Heart left ventricle (tissue), 16 donors: ENCODE measurements at regions not wholly inside any gene's neighbourhood (a gene's known extent, or its start where the extent isn't known, plus 50 kb on each side); places are given as distances from the start of the nearest gene placed in this dataset.

ENCODE experiments used
- ATAC-seq, 4 donors: fragments of 200-7000 bp; cut with Tn5 transposase; one replicate each; pipeline ENCODE4 v1.9.1; 2020 to 2022; ENCODE audit warnings: moderate library complexity in 4 of 4, mild to moderate bottlenecking in 3 of 4, moderate number of reproducible peaks in 1 of 4
- DNase-seq, 5 donors: peaks; one replicate each; pipeline ENCODE4 v3.0.0-alpha.2; 2020
- H3K27ac ChIP-seq, 12 donors: fragments of 200-600 bp; sonication (generic) in 4 of 12; one replicate each; pipeline versions ENCODE4 v1.5.0 to v1.8.0; 2016 to 2022; ENCODE audit warnings: mild to moderate bottlenecking in 2 of 12
- H3K27me3 ChIP-seq, 9 donors: fragments of 200-600 bp; sonication (generic) in 2 of 9; one replicate each; pipeline versions ENCODE4 v1.5.1 to v1.8.0; 2016 to 2022; ENCODE audit warnings: mild to moderate bottlenecking in 3 of 9
- H3K36me3 ChIP-seq, 9 donors: fragments of 200-600 bp; sonication (generic) in 2 of 9; one replicate each; pipeline versions ENCODE4 v1.5.0 to v1.8.0; 2018 to 2022; ENCODE audit warnings: mild to moderate bottlenecking in 2 of 9
- H3K4me1 ChIP-seq, 12 donors: fragments of 200-600 bp; sonication (generic) in 4 of 12; one replicate each; pipeline versions ENCODE4 v1.5.0 to v1.8.0; 2016 to 2022; ENCODE audit warnings: mild to moderate bottlenecking in 3 of 12
- H3K4me3 ChIP-seq, 12 donors: fragments of 200-600 bp; sonication (generic) in 4 of 12; one replicate each; pipeline versions ENCODE4 v1.5.0 to v1.8.0; 2017 to 2022; ENCODE audit warnings: mild to moderate bottlenecking in 9 of 12, moderate library complexity in 4 of 12
- H3K9me3 ChIP-seq, 12 donors: fragments of 200-600 bp; sonication (generic) in 4 of 12; one replicate each; pipeline versions ENCODE4 v1.5.0 to v1.8.0; 2016 to 2022; ENCODE audit warnings: mild to moderate bottlenecking in 1 of 12
- POLR2A ChIP-seq, 2 donors: fragments of 450-650 bp; IDR thresholded peaks; one replicate each; pipeline ENCODE4 v1.6.1; 2017; ENCODE audit warnings: antibody characterized with exemption in 2 of 2, mild to moderate bottlenecking in 2 of 2, moderate library complexity in 2 of 2
- WGBS, 4 donors: extraction: QIAGEN DNeasy Blood & Tissue Kit in 2 of 4; methylation state at CpG; one replicate each; pipeline versions ENCODE4 v1.1.5 to v1.1.7; 2013 to 2018; 5-methylcytosine and 5-hydroxymethylcytosine counted together
- intact Hi-C, 10 donors: fragments of 100-400 bp; cut with DNase I; formaldehyde crosslinking; loops; one replicate each; pipeline versions ENCODE4 v1.11.1 to v1.14.2; 2022
- TF ChIP-seq, protein P1 (sequence below), 12 donors: fragments of 200-600 bp; sonication (generic) in 4 of 12; IDR thresholded peaks; one replicate each; pipeline versions ENCODE4 v1.5.0 to v1.8.0; 2018 to 2022; ENCODE audit warnings: antibody characterized with exemption in 12 of 12, mild to moderate bottlenecking in 5 of 12
- donor health status: ischemic (EF 13 %, LVEDD 7.1; RV severe dilation, severe dysfunction).
- donor health status: healthy with polysubstance abuse.
- donor health status: DM: no; HTN: yes; CAD: no.
- donor health status: DM: no; HTN: no; CAD: no.
- donor health status: ischemic (EF 25% LVEDD 6.9; RV normal size, moderate dysfunction).
- donor health status: ischemic (EF 25% LVEDD 5.7; RV mildly dilated, moderate dysfunction).
- donor health status: healthy.
- donor health status: DM: yes; HTN: yes; CAD: no.
- donor health status: ischemic (EF 35%, LVEDD 5.7; RV mildly dilated, moderate dysfunction).
- donor health status: nonischemic (EF 11% LVEDD 7.7; RV severe dilation, severe dysfunction).
- donor health status: DM: yes; HTN: yes; CAD: no.
- donor health status: PGD.
- donor health status: ischemic (EF 29% LVEDD 5.4; RV normal size, mild dysfunction).
- donor health status: nonischemic (EF 23%, LVEDD 6.1; RV moderate dilation, normal function).

DNA sequence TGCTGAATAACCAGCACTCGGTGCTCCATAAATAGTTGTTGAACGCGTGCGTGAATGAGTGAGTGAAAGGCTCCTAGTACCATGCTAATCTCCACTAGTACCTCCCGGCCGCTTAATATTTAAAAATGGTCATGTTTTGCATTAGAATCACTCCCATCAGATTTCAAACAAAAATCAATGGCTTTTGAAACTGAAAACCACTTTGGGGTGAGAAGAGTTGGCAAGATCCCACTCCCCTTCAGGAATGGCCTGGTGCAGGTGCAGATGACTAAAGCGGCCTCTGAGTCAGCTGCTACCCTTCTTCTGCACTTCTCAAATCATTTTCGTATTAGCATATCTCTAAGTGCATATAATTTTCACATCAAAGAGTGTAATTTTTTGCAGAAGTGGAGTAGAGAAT lies 425.3 kb upstream of the PROK2 start:
- Histone ChIP-seq H3K9me3 (peaks cover 0 to 3% (median 0%) of the 10 kb centered on the region in 12 donors), H3K27ac (no peak overlapping the region), H3K4me3 (no peak overlapping the region), H3K27me3 (peaks cover 0 to 2% (median 0%) of the 10 kb centered on the region in 9 donors), H3K4me1 (peaks cover 0 to 21% (median 4%) of the 10 kb centered on the region in 12 donors), H3K36me3 (no peaks in the 10 kb centered on the region)
- WGBS, 4 donors, result 88 to 95% (median 91%) methylated on average over 8 of the region's 8 CpGs
- DNase-seq (no peak), ATAC-seq (no peak)
- TF ChIP-seq POLR2A (IDR thresholded peaks at IDR 0.05), result no peak
- TF ChIP-seq, protein P1, sequence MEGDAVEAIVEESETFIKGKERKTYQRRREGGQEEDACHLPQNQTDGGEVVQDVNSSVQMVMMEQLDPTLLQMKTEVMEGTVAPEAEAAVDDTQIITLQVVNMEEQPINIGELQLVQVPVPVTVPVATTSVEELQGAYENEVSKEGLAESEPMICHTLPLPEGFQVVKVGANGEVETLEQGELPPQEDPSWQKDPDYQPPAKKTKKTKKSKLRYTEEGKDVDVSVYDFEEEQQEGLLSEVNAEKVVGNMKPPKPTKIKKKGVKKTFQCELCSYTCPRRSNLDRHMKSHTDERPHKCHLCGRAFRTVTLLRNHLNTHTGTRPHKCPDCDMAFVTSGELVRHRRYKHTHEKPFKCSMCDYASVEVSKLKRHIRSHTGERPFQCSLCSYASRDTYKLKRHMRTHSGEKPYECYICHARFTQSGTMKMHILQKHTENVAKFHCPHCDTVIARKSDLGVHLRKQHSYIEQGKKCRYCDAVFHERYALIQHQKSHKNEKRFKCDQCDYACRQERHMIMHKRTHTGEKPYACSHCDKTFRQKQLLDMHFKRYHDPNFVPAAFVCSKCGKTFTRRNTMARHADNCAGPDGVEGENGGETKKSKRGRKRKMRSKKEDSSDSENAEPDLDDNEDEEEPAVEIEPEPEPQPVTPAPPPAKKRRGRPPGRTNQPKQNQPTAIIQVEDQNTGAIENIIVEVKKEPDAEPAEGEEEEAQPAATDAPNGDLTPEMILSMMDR (IDR thresholded peaks at IDR 0.05), result no peak
- intact Hi-C loops, result no loop called here

DNA sequence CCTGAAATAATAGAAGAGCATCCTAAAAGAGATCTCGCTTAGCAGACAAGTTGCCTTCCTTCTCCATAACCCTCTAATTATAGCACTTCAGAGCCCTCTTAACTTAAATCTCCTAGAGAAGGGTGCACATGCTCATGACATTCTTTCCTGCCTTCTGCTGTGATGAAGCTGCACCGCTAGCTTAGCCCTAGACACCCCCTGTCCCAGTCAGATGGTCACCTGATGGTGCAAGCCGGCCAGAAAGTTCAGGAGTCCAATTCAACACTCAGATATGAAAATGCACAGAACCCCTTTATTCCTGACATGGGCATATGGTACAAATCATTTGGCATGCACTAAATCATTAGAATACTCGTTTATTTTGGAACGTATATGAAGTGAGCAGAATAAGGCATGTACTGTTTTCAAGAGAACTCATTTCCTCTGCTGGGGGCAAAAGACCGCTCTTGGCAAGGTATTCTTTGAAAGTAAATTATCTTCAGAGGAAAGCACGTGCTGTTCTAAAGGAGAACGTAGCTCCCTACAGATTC lies 420.4 kb upstream of the PROK2 start:
- no peak for DNase-seq
- H3K9me3 ChIP-seq, result peaks cover 0 to 14% (median 4%) of the 10 kb centered on the region in 12 donors
- no peak for ATAC-seq
- H3K27me3 ChIP-seq, result peaks cover 0 to 10% (median 0%) of the 10 kb centered on the region in 9 donors
- no peaks in the 10 kb centered on the region for H3K36me3 ChIP-seq
- WGBS, 4 donors, result 49 to 54% (median 52%) methylated on average over 8 of the region's 8 CpGs
- H3K4me3 ChIP-seq, result no peak overlapping the region
- TF ChIP-seq POLR2A (IDR thresholded peaks at IDR 0.05), result no peak
- TF ChIP-seq, protein P1 (IDR thresholded peaks at IDR 0.05), result no peak
- no peak overlapping the region for H3K27ac ChIP-seq
- intact Hi-C loops, result no loop called here
- H3K4me1 ChIP-seq, result no peaks in the 10 kb centered on the region

DNA sequence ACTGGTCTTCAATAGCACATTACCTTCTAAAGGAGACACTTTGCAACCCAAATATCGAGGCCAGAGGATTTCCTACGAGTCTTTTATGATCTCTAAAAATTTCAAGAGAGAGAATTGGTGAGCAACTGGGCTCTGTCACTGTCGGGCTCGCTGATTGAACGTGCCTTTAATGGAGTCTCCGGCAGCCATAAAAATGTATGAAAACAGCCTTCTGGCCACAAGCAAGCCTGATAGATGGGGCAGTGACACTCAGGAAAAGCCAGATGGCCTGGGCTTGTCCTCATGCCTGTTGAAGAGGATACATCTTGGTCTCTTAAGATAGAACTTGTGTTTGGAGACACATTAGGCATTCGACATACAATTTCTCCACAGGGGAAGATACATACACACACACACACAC lies 419.5 kb upstream of the PROK2 start:
- no peak for ATAC-seq

DNA sequence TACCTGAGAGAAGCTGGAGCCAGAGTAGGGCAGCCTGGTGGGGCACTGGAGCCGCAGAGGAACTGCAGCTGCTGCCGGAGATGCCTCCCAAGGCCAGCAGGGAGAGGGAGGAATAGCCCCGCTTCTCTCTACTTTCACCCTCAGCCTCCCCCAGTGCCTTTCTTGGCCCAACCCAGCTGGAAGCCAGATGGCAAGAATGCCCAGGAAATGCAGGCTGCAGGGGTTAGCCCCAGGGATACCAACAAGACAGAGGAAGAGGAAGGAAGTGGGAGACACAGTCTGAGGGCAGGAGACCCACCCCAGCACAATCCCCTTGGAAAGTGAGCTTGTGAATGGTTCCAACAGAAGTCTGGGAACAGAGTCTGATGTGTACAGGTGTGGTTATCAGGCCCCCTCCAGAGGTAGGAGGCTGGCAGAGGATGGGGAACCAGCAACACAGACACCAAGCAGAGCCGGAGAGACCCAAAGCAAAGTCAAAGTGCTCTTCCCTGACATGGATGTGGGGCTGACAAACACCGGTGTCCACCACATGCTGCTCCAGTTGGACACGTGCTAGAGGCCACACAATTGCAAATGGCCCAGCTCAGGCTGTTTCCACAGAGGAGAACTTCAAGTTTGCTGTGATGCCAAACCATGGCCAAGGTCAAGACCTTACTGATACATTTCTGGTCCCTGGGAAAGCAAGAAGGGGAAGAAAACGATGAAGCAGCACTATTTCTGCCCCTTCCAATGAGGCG lies 418.8 kb upstream of the PROK2 start:
- no peak overlapping the region for H3K27ac ChIP-seq
- intact Hi-C loops, result no loop called here
- WGBS, 4 donors, result 88 to 92% (median 91%) methylated on average over 8 of the region's 8 CpGs
- no peaks in the 10 kb centered on the region for H3K36me3 ChIP-seq
- no peak for DNase-seq
- H3K4me1 ChIP-seq, result no peaks in the 10 kb centered on the region
- no peak for ATAC-seq
- peaks cover 0 to 10% (median 0%) of the 10 kb centered on the region in 9 donors for H3K27me3 ChIP-seq
- peaks cover 0 to 15% (median 5%) of the 10 kb centered on the region in 12 donors for H3K9me3 ChIP-seq
- no peak overlapping the region for H3K4me3 ChIP-seq
- TF ChIP-seq, protein P1 (IDR thresholded peaks at IDR 0.05), result no peak
- no peak for TF ChIP-seq POLR2A (IDR thresholded peaks at IDR 0.05)

More for the DNA sequence above, 419.5 kb upstream of the PROK2 start:
- TF ChIP-seq POLR2A (IDR thresholded peaks at IDR 0.05), result no peak
- TF ChIP-seq, protein P1 (IDR thresholded peaks at IDR 0.05), result no peak
- no peak for DNase-seq
- peaks cover 0 to 15% (median 5%) of the 10 kb centered on the region in 12 donors for H3K9me3 ChIP-seq
- H3K4me3 ChIP-seq, result no peak overlapping the region
- intact Hi-C loops, result no loop called here
- peaks cover 0 to 10% (median 0%) of the 10 kb centered on the region in 9 donors for H3K27me3 ChIP-seq
- H3K36me3 ChIP-seq, result no peaks in the 10 kb centered on the region
- H3K27ac ChIP-seq, result no peak overlapping the region
- 94 to 97% (median 95%) methylated on average over 7 of the region's 7 CpGs for WGBS, 4 donors
- H3K4me1 ChIP-seq, result no peaks in the 10 kb centered on the region
